Epithelial cell of esophagus (primary cell): ENCODE measurements at regions not wholly inside any gene's neighbourhood (a gene's known extent, or its start where the extent isn't known, plus 50 kb on each side); places are given as distances from the start of the nearest gene placed in this dataset.

Experiments
- DNase-seq: peaks from one replicate; pipeline ENCODE4 v3.0.0; 2010; ENCODE audit warnings: low read depth
- H3K4me3 ChIP-seq: 2 replicates; pipeline ENCODE4 v1.5.1; 2011; ENCODE audit warnings: mild to moderate bottlenecking, low read length, control low read depth
- CTCF ChIP-seq: IDR thresholded peaks from 2 replicates; pipeline ENCODE4 v1.5.1; 2011; ENCODE audit warnings: low read depth, mild to moderate bottlenecking, low read length, control low read depth, inconsistent platforms; ENCODE audit not compliant: insufficient read depth; ENCODE audit errors: missing control alignments

- H3K4me3 ChIP-seq: no peak overlapping the region
- TF ChIP-seq CTCF: no peak
- no peak for DNase-seq
Observed at GRCh38 chr10:123463698-123464097, 202.5 kb upstream of the GPR26 start.

- no peak for DNase-seq
- TF ChIP-seq CTCF: no peak
Observed at GRCh38 chr10:123464430-123465323, 201.5 kb upstream of the GPR26 start.

GRCh38 chr10:123470336-123470921 is 195.7 kb upstream of the GPR26 start:
- TF ChIP-seq CTCF: no peak
- DNase-seq: no peak
- no peak overlapping the region for H3K4me3 ChIP-seq

More at GRCh38 chr10:123464430-123465323, 201.5 kb upstream of the GPR26 start:
- no peak overlapping the region for H3K4me3 ChIP-seq

- H3K4me3 ChIP-seq: no peak overlapping the region
- DNase-seq: no peak
- no peak for TF ChIP-seq CTCF
Observed at GRCh38 chr10:123471811-123472210, 194.3 kb upstream of the GPR26 start.

GRCh38 chr10:123472606-123473005 is 193.5 kb upstream of the GPR26 start:
- no peak for TF ChIP-seq CTCF
- DNase-seq: no peak

GRCh38 chr10:123474700-123475099 is 191.5 kb upstream of the GPR26 start:
- no peak overlapping the region for H3K4me3 ChIP-seq
- TF ChIP-seq CTCF: no peak
- DNase-seq: no peak

More at GRCh38 chr10:123472606-123473005, 193.5 kb upstream of the GPR26 start:
- no peak overlapping the region for H3K4me3 ChIP-seq
